D721Med (cell line): ENCODE measurements at regions not wholly inside any gene's neighbourhood (a gene's known extent, or its start where the extent isn't known, plus 50 kb on each side); places are given as distances from the start of the nearest gene placed in this dataset.

Experiments
- DNase-seq: peaks from one replicate; pipeline ENCODE4 v3.0.0; 2011; ENCODE audit warnings: low spot score; ENCODE audit not compliant: insufficient read length
- FAIRE-seq: peaks from 2 replicates; lab custom pipeline; 2011; peaks lifted over from hg19 to GRCh38; lab: Jason Lieb, UNC
- TF ChIP-seq, protein P1 (sequence below): IDR thresholded peaks from 2 replicates; pipeline ENCODE4 v1.5.1; 2012; ENCODE audit warnings: mild to moderate bottlenecking, control low read depth; ENCODE audit not compliant: insufficient read depth; ENCODE audit errors: missing control alignments

DNA sequence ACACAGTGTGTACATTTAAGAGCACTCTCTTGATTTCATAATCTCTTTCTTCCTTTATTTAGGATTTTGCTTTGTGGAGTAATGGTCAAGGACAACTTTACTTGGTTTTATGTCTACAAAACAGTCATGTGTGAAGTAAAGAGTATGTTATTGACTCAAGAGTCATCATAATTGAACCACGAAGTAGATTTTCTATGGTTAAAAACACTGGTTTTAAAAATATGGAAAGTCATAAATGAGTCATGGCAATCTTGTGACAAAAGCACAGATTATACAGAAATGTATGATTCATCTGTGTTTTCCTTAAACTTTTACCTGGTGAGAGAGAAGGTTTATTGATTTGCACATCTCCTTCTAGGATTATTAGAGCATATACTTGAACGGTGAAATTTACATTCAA is 969.7 kb downstream of the GATA3 start:
- TF ChIP-seq, protein P1, sequence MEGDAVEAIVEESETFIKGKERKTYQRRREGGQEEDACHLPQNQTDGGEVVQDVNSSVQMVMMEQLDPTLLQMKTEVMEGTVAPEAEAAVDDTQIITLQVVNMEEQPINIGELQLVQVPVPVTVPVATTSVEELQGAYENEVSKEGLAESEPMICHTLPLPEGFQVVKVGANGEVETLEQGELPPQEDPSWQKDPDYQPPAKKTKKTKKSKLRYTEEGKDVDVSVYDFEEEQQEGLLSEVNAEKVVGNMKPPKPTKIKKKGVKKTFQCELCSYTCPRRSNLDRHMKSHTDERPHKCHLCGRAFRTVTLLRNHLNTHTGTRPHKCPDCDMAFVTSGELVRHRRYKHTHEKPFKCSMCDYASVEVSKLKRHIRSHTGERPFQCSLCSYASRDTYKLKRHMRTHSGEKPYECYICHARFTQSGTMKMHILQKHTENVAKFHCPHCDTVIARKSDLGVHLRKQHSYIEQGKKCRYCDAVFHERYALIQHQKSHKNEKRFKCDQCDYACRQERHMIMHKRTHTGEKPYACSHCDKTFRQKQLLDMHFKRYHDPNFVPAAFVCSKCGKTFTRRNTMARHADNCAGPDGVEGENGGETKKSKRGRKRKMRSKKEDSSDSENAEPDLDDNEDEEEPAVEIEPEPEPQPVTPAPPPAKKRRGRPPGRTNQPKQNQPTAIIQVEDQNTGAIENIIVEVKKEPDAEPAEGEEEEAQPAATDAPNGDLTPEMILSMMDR = no peak
- no peak for FAIRE-seq
- DNase-seq = no peak

DNA sequence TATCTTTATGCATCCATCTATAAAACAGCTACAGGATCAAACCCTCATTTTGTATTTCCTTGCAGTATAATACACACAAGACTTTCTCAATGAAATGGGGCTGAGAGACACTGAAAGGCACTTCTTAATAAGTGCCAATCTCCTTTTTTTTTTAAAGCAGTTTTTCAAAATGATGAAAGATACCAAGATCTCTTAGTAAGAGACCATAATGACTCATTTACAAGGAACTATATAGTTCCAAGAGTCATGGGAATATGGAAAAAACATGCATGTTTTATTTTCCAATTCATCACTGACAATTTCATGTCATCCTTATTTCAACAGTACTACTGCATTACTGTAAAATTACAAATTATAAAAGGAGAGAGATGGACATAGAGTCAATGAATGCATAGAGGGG is 973.7 kb downstream of the GATA3 start:
- TF ChIP-seq, protein P1 = no peak
- FAIRE-seq = no peak
- no peak for DNase-seq

DNA sequence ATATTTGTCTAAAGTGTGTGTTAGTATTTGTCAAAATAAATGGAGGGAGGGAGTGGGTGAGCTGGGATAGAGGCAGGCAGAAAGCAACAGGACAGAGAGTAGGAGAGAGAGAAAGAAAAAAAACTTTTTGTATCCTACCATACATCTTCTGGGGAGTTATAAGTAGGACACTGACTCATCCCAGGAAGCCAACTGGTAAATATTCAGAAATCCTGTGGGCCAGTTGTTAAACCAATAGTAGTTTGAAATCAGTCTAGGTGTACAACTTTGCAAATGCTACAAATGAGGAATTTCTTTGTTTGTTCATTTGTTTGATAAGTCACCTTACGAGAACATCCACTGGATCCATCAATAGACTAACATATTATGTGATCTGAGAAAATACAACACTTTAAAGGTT is 980.9 kb downstream of the GATA3 start:
- TF ChIP-seq, protein P1 = no peak
- DNase-seq (no peak), FAIRE-seq (no peak)

DNA sequence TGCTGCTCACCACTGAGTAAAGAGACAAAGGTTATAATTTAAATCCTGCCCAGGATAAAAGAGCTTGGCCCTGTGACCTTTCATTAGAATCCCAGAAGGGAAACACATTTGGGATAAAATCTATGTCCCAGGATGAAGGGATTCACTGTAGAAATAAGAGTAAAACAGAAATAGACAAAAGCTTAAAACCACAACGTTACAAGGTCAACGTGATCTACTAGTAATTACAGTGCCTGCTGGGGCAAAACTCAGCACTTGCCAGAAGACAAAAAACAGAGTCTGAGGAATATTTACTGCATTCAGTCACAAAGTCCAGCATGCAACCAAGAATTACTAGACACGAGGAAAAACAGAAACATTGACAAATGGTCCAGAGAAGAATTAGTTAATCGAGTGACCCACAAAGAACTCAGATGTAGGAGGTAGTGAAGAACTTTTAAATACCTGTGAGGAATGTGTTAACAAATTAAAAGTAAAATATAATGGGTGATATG is 982.3 kb downstream of the GATA3 start:
- FAIRE-seq (no peak), DNase-seq (no peak)
- TF ChIP-seq, protein P1 = no peak

DNA sequence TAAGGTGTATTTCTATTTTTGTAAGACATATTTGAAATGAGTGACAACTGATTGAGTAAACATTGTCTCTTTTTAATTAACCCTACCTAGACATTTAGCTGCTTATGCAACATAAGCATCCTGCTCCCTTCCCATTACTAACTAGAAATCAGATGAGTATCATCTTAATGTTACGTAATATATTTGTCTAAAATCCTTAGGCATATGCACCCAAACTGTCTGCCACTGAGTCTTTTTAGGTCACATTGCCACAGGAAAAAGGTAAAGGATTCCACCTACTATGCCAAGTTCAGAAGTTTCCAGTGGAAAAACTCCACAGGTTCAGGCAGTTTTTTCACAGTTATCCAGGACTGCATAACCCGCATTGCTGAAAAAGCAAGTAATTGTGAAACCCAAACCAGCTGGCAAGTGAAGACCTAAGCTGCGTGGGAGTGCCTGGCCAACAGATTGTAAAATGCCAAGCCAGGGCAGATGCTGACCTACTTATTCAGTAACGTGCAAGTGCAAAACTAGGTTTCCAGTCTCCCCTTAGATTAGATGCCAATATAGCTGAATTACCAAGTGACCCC is 983.7 kb downstream of the GATA3 start:
- TF ChIP-seq, protein P1 = no peak
- no peak for FAIRE-seq
- DNase-seq = no peak

DNA sequence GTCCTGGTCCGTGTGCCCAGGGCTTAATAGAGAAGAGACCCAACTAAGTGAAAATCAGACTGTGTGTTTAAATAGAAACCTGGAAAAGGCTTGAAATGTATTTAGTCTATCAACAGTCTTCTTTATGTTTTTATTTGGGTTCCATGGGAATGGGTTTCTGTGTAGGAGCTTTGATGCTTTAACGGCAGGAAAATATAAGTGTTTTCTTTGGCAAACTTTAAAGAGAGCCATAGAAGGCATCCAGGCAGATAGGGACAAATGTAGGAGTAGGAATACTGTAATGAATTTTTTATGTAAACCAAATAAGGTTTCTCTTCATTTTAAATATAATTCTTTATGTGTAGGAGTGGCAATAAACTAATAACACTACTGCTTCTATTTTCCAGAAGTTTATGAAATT is 989.0 kb downstream of the GATA3 start:
- TF ChIP-seq, protein P1 = no peak
- FAIRE-seq (no peak), DNase-seq (no peak)

DNA sequence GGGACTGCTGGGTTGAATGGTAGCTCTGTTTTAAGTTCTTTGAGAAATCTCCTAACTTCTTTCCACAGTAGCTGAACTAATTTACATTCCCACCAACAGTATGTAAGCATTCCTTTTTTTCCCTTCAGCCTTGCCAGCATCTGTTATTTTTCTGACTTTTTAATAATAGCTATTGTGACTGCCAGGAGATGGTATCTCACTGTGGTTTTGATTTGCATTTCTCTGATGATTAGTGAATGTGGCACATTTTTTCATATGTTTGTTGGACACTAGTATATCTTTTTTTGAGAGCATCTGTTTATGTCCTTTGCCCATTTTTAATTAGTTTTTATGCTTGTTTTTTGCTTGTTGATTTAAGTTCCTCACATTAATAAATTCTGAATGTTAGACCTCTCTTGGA is 990.8 kb downstream of the GATA3 start:
- TF ChIP-seq, protein P1 = no peak
- FAIRE-seq (no peak), DNase-seq (no peak)
